ENCODE measurements at regions not wholly inside any gene's neighbourhood (a gene's known extent, or its start where the extent isn't known, plus 50 kb on each side); places are given as distances from the start of the nearest gene placed in this dataset.

- DNase-seq: no peak
These were observed 219.6 kb upstream of the RORB start for GRCh38 chr9:74277532-74277931.

- DNase-seq: no peak
These were observed 215.5 kb upstream of the RORB start for GRCh38 chr9:74281674-74282073.

GRCh38 chr9:74282526-74283253 is 214.4 kb upstream of the RORB start:
- no peak for DNase-seq

GRCh38 chr9:74284581-74285450 is 212.3 kb upstream of the RORB start:
- no peak for DNase-seq

- no peak for DNase-seq
These were observed 203.7 kb upstream of the RORB start for GRCh38 chr9:74293479-74293878.

- DNase-seq: no peak
These were observed 193.2 kb upstream of the RORB start for GRCh38 chr9:74303945-74304344.

- DNase-seq: no peak
These were observed 192.5 kb upstream of the RORB start for GRCh38 chr9:74304598-74304997.

- DNase-seq: no peak
These were observed 187.5 kb upstream of the RORB start for GRCh38 chr9:74309654-74310053.

GRCh38 chr9:74317235-74317634 is 179.9 kb upstream of the RORB start:
- DNase-seq: no peak

GRCh38 chr9:74321396-74321795 is 175.7 kb upstream of the RORB start:
- DNase-seq: no peak

GRCh38 chr9:74322661-74323314 is 174.3 kb upstream of the RORB start:
- no peak for DNase-seq

GRCh38 chr9:74330487-74331214 is 166.5 kb upstream of the RORB start:
- DNase-seq: no peak

- no peak for DNase-seq
These were observed 165.5 kb upstream of the RORB start for GRCh38 chr9:74331607-74332006.

- no peak for DNase-seq
These were observed 163.6 kb upstream of the RORB start for GRCh38 chr9:74333384-74334032.

- no peak for DNase-seq
These were observed 162.9 kb upstream of the RORB start for GRCh38 chr9:74334271-74334670.

GRCh38 chr9:74336161-74336560 is 161.0 kb upstream of the RORB start:
- no peak for DNase-seq

GRCh38 chr9:74348777-74349176 is 148.4 kb upstream of the RORB start:
- DNase-seq: no peak

GRCh38 chr9:74355107-74355506 is 142.0 kb upstream of the RORB start:
- DNase-seq: no peak

GRCh38 chr9:74357577-74357976 is 139.6 kb upstream of the RORB start:
- no peak for DNase-seq

GRCh38 chr9:74358959-74359358 is 138.2 kb upstream of the RORB start:
- no peak for DNase-seq

- DNase-seq: no peak
These were observed 135.6 kb upstream of the RORB start for GRCh38 chr9:74361508-74361907.

- DNase-seq: no peak
These were observed 134.7 kb upstream of the RORB start for GRCh38 chr9:74362423-74362822.

- no peak for DNase-seq
These were observed 131.0 kb upstream of the RORB start for GRCh38 chr9:74366111-74366510.

Data from GF-D8 (cell line).